Nephron progenitor cell (in vitro differentiated cells): ENCODE measurements at regions not wholly inside any gene's neighbourhood (a gene's known extent, or its start where the extent isn't known, plus 50 kb on each side); places are given as distances from the start of the nearest gene placed in this dataset.

Experiments used
- DNase-seq: peaks from one replicate; pipeline ENCODE4 v3.0.0; 2021
- H3K27ac Mint-ChIP-seq: 2 replicates; pipeline ENCODE4 v1.8.0; 2021; ENCODE audit warnings: mild to moderate bottlenecking, moderate library complexity, mixed read lengths
- H3K27me3 Mint-ChIP-seq: 2 replicates; pipeline ENCODE4 v1.8.0; 2021; ENCODE audit warnings: mild to moderate bottlenecking, low read depth, mixed read lengths; ENCODE audit not compliant: poor library complexity
- H3K36me3 Mint-ChIP-seq: 2 replicates; pipeline ENCODE4 v1.8.0; 2021; ENCODE audit warnings: low read depth, mixed read lengths
- H3K4me1 Mint-ChIP-seq: 2 replicates; pipeline ENCODE4 v1.8.0; 2021; ENCODE audit warnings: mixed read lengths
- H3K4me3 Mint-ChIP-seq: 2 replicates; pipeline ENCODE4 v1.8.0; 2021; ENCODE audit warnings: mild to moderate bottlenecking, moderate library complexity, mixed read lengths
- H3K9me3 Mint-ChIP-seq: 2 replicates; pipeline ENCODE4 v1.8.0; 2021; ENCODE audit warnings: mild to moderate bottlenecking, moderate library complexity, mixed read lengths
- TF ChIP-seq, protein P1 (sequence below): fragments of 200-600 bp; sonication (generic); IDR thresholded peaks from 2 replicates; pipeline ENCODE4 v1.5.0; 2021; ENCODE audit warnings: antibody characterized with exemption

DNA sequence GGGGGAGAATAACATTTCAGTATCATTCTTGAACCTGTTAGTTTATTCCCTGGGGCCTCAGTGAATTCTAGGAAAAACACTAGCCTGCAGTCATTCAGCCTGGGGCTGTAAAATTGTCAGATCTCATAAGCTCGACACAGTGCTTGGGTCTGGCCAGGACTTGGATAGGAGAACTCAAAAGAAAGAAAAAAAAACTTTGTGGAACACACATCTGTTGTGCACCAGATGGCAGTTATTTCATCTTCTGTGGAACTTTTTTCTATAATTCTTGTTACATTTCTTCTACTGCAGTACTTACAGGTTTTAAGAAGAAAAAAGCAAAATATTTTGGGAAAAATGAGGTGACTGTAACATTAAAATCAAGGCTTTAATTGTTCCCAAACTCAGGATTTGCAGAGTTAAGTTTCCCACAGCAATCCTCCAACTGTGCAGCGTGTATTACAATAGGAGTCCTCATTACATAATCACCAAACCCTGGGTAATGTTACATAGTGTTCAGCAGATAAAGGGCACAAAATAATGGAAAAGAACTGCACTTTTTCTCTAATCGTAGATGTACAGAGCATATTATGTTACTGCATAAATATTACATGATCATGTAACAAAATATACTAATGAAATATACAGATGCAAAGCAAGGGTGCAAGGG, 531.1 kb upstream of the CITED2 start:
- Mint-ChIP-seq H3K36me3 (peaks cover 31% of the 10 kb centered on the region), H3K27me3 (no peaks in the 10 kb centered on the region), H3K4me3 (no peak overlapping the region), H3K27ac (peak overlapping the region; percentile 98), H3K9me3 (peaks cover 32% of the 10 kb centered on the region), H3K4me1 (peaks cover 51% of the 10 kb centered on the region)
- TF ChIP-seq, protein P1, sequence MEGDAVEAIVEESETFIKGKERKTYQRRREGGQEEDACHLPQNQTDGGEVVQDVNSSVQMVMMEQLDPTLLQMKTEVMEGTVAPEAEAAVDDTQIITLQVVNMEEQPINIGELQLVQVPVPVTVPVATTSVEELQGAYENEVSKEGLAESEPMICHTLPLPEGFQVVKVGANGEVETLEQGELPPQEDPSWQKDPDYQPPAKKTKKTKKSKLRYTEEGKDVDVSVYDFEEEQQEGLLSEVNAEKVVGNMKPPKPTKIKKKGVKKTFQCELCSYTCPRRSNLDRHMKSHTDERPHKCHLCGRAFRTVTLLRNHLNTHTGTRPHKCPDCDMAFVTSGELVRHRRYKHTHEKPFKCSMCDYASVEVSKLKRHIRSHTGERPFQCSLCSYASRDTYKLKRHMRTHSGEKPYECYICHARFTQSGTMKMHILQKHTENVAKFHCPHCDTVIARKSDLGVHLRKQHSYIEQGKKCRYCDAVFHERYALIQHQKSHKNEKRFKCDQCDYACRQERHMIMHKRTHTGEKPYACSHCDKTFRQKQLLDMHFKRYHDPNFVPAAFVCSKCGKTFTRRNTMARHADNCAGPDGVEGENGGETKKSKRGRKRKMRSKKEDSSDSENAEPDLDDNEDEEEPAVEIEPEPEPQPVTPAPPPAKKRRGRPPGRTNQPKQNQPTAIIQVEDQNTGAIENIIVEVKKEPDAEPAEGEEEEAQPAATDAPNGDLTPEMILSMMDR: no peak
- DNase-seq: no peak

- Mint-ChIP-seq H3K4me3 (no peak overlapping the region), H3K27me3 (no peaks in the 10 kb centered on the region), H3K36me3 (peaks cover 26% of the 10 kb centered on the region), H3K27ac (peak overlapping the region; percentile 46), H3K9me3 (peaks cover 28% of the 10 kb centered on the region), H3K4me1 (peaks cover 51% of the 10 kb centered on the region)
- TF ChIP-seq, protein P1: no peak
- DNase-seq: no peak
These were observed 530.1 kb upstream of the CITED2 start for GRCh38 chr6:139904568-139904967.

DNA sequence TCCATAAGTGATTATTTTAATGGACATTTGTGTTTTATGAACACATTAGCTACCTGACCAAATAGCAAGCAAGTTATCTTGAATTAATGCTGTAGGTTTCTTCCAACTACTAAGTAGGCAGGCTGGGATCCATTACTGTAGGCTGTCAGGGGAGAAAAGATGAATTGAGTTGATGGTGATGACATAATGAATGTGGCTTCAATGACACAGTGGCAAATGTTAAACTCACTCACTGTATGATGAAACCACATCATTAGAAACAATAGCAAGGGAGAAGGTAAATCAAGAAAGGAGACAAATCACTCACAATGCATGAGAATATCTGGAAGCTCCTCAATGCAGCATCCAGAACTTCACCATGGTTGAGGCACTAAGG, 529.7 kb upstream of the CITED2 start:
- peaks cover 26% of the 10 kb centered on the region for H3K36me3 Mint-ChIP-seq
- DNase-seq: no peak
- peaks cover 32% of the 10 kb centered on the region for H3K9me3 Mint-ChIP-seq
- TF ChIP-seq, protein P1: no peak
- H3K27ac Mint-ChIP-seq: peak overlapping the region; percentile 46
- H3K27me3 Mint-ChIP-seq: no peaks in the 10 kb centered on the region
- no peak overlapping the region for H3K4me3 Mint-ChIP-seq
- peaks cover 51% of the 10 kb centered on the region for H3K4me1 Mint-ChIP-seq

DNA sequence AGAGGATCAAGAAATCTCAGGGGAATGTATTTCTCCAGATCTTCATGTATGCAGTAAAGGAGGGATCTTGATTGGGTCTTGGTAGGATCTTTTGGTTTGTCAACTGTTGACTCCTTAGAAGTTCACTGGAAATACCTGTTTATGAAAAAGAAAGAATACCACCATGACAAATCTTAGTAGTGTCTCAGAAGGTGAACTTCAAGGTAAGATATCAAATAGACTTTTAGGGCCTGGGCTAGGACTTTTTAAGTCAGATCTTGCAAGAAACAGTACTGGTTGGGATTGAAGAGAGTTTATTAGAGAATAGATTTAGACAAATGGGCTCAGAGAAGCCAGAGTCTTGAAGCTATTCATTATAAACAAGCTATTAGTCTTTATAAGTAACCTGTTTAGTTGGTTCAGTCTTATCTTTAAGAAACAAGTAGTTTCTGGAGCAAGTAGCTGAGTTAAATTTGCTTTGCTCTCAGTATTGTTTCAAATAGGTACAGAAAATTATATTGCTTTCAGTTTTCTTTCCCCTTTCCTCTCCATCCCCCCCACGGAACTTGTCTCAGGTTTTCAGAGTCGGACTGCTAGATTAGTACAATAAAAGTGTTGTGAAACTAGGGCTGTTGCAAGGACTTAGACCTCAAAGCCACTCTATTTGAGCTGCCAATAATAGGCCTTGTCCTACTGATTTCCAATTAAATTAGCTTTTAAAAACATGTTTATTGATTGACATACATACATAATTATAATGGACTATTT, 529.1 kb upstream of the CITED2 start:
- Mint-ChIP-seq H3K27ac (peak overlapping the region; percentile 13), H3K9me3 (peaks cover 38% of the 10 kb centered on the region), H3K4me3 (no peak overlapping the region), H3K4me1 (peaks cover 51% of the 10 kb centered on the region), H3K27me3 (no peaks in the 10 kb centered on the region), H3K36me3 (peaks cover 28% of the 10 kb centered on the region)
- DNase-seq: no peak
- TF ChIP-seq, protein P1: no peak

GRCh38 chr6:139895205-139895793, 520.9 kb upstream of the CITED2 start:
- no peak for DNase-seq
- Mint-ChIP-seq H3K4me3 (no peak overlapping the region), H3K4me1 (no peaks in the 10 kb centered on the region), H3K27me3 (no peaks in the 10 kb centered on the region), H3K27ac (no peak overlapping the region), H3K9me3 (peaks cover 19% of the 10 kb centered on the region), H3K36me3 (peaks cover 7% of the 10 kb centered on the region)
- TF ChIP-seq, protein P1: no peak
